Amygdala (tissue), 56 donors: ENCODE measurements at regions not wholly inside any gene's neighbourhood (a gene's known extent, or its start where the extent isn't known, plus 50 kb on each side); places are given as distances from the start of the nearest gene placed in this dataset.

Source experiments
- DNase-seq, 56 donors: peaks; one replicate each; lab custom pipeline; 2025; lab: John Stamatoyannopoulos, UW

- DNase-seq, result no peak
These were observed 327.2 kb upstream of the ZFP64 start for GRCh38 chr20:52518735-52519134.

- DNase-seq, result no peak
These were observed 324.3 kb upstream of the ZFP64 start for GRCh38 chr20:52515877-52516276.

- DNase-seq, result peak in 4 of 56 donors; percentile 2 to 14 (median 6)
These were observed 308.6 kb upstream of the ZFP64 start for GRCh38 chr20:52500157-52500556.

GRCh38 chr20:52497731-52498130 lies 306.2 kb upstream of the ZFP64 start:
- DNase-seq, result no peak

GRCh38 chr20:52496191-52496590 lies 304.6 kb upstream of the ZFP64 start:
- DNase-seq, result no peak

- DNase-seq, result peak in 3 of 56 donors; percentile 3 to 24 (median 6)
These were observed 302.7 kb upstream of the ZFP64 start for GRCh38 chr20:52494244-52494643.

- no peak for DNase-seq
These were observed 301.7 kb upstream of the ZFP64 start for GRCh38 chr20:52493171-52493721.

GRCh38 chr20:52490711-52491430 lies 299.3 kb upstream of the ZFP64 start:
- no peak for DNase-seq

GRCh38 chr20:52484438-52484837 lies 292.9 kb upstream of the ZFP64 start:
- DNase-seq, result no peak

GRCh38 chr20:52483382-52483781 lies 291.8 kb upstream of the ZFP64 start:
- no peak for DNase-seq

- DNase-seq, result no peak
These were observed 290.5 kb upstream of the ZFP64 start for GRCh38 chr20:52482044-52482443.

- no peak for DNase-seq
These were observed 289.9 kb upstream of the ZFP64 start for GRCh38 chr20:52481443-52481842.

- DNase-seq, result no peak
These were observed 284.6 kb upstream of the ZFP64 start for GRCh38 chr20:52476074-52476750.

- no peak for DNase-seq
These were observed 281.6 kb upstream of the ZFP64 start for GRCh38 chr20:52473186-52473585.

GRCh38 chr20:52470561-52470960 lies 279.0 kb upstream of the ZFP64 start:
- DNase-seq, result no peak

- DNase-seq, result no peak
These were observed 277.5 kb upstream of the ZFP64 start for GRCh38 chr20:52469128-52469527.

GRCh38 chr20:52465991-52466390 lies 274.4 kb upstream of the ZFP64 start:
- DNase-seq, result no peak

GRCh38 chr20:52461582-52461981 lies 270.0 kb upstream of the ZFP64 start:
- DNase-seq, result no peak

- no peak for DNase-seq
These were observed 267.6 kb upstream of the ZFP64 start for GRCh38 chr20:52459150-52459549.

- no peak for DNase-seq
These were observed 266.2 kb upstream of the ZFP64 start for GRCh38 chr20:52457826-52458225.

- DNase-seq, result no peak
These were observed 263.1 kb upstream of the ZFP64 start for GRCh38 chr20:52454660-52455059.
